AG04449 (cell line): ENCODE measurements at regions not wholly inside any gene's neighbourhood (a gene's known extent, or its start where the extent isn't known, plus 50 kb on each side); places are given as distances from the start of the nearest gene placed in this dataset.
"Not testable (repeated sequence)": the region's sequence is repeated elsewhere in the genome, so short reads cannot be mapped to it uniquely, and the experiment has no call there.

Source experiments
- CTCF ChIA-PET: fragments of 350-600 bp; formaldehyde crosslinking; extraction: SDS; loops from one replicate; lab custom pipeline; 2021; ENCODE audit warnings: antibody characterized with exemption; lab: Yijun Ruan, JAX
- POLR2A ChIA-PET: fragments of 400-600, 350-600 bp; formaldehyde crosslinking; extraction: SDS; loops from one replicate; lab custom pipeline; 2020; ENCODE audit warnings: antibody characterized with exemption, inconsistent platforms; lab: Yijun Ruan, JAX
- DNase-seq: peaks from one replicate; pipeline ENCODE4 v3.0.0-alpha.2; 2010; ENCODE audit warnings: low read depth, low spot score
- H3K4me3 ChIP-seq: 2 replicates; pipeline ENCODE4 v1.5.1; 2011; ENCODE audit warnings: low read depth, mild to moderate bottlenecking, control low read depth, low read length
- CTCF ChIP-seq: IDR thresholded peaks from one replicate; pipeline ENCODE4 v1.5.1; 2011; ENCODE audit warnings: mild to moderate bottlenecking, moderate library complexity, low read length, control low read depth, inconsistent platforms; ENCODE audit not compliant: insufficient read depth; ENCODE audit errors: missing control alignments

DNA sequence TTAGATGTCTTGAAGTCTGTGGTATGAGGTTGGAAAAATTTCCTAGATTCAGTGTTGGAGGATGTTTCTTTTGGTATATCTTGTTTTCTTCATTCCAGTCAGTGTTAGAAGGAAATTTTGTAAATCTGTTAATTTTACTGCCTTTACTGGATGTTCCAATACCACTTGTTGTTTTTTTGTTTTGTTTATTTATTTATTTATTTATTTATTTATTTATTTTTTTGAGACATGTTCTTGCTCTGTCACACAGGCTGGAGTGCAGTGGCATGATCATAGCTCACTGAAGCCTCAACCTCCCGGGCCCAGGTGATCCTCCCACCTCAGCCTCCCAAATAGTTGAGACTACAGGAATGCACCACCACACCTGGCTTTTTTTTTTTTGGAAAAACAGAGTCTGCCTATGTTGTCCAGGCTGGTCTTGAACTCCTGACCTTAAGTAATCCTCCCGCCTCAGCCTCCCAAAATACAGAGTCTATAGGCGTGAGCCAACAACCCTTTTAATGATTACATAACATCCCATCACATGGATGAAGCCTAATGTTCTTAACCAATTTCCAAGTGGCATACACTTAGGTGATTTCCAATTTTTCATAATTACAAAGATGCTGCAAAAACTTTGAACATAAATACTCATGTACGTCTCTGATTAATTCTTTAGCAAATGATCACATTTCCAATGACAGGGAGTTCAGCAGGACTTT lies 52.8 kb upstream of the WAC start:
- POLR2A ChIA-PET = no interaction called here

GRCh38 chr10:28480628-28480965 lies 52.3 kb upstream of the WAC start:
- CTCF ChIA-PET = no interaction called here

More for the DNA sequence above, 52.8 kb upstream of the WAC start:
- no peak overlapping the region for H3K4me3 ChIP-seq
- CTCF ChIA-PET = no interaction called here
- DNase-seq = no peak
- no peak for TF ChIP-seq CTCF

DNA sequence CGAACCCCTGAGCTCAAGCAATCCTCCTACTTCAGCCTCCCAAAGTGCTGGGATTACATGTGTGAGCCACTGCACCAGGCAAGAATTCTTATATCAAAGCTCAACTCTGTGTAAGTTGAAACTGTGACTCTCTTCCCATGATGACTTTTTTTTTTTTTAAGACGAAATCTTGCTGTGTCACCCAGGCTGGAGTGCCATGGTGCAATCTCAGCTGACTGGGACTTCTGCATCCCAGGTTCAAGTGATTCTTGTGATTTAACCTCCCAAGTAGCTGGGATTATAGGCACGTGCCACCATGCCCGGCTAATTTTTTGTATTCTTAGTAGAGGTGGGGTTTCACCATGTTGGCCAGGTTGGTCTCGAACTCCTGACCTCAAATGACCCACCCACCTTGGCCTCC lies 51.6 kb upstream of the WAC start:
- H3K4me3 ChIP-seq, DNase-seq: not testable (repeated sequence)
- CTCF ChIA-PET = interaction anchor here (0.9 kb wide), 1 partner anchor 10 kb away, joined by 3 read pairs; no protein-coding TSS in a partner anchor
- POLR2A ChIA-PET = interaction anchor here (0.6 to 0.7 kb wide), 2 partner anchors 9 to 740 kb away, joined by 3 to 4 read pairs; no protein-coding TSS in a partner anchor

More at GRCh38 chr10:28480628-28480965, 52.3 kb upstream of the WAC start:
- POLR2A ChIA-PET = interaction anchor here (0.6 kb wide), 1 partner anchor 10 kb away, joined by 3 read pairs; no protein-coding TSS in a partner anchor
- no peak overlapping the region for H3K4me3 ChIP-seq
- no peak for DNase-seq
- TF ChIP-seq CTCF = no peak

GRCh38 chr10:28481968-28482367 lies 51.0 kb upstream of the WAC start:
- TF ChIP-seq CTCF = no peak
- H3K4me3 ChIP-seq = no peak overlapping the region

More at GRCh38 chr10:28481968-28482367, 51.0 kb upstream of the WAC start:
- ChIA-PET CTCF (interaction anchor here (0.9 kb wide), 1 partner anchor 11 kb away, joined by 3 read pairs; no protein-coding TSS in a partner anchor), POLR2A (no interaction called here)
- DNase-seq = no peak
